GM21423 (cell line): ENCODE measurements at regions not wholly inside any gene's neighbourhood (a gene's known extent, or its start where the extent isn't known, plus 50 kb on each side); places are given as distances from the start of the nearest gene placed in this dataset.
A peak's percentile ranks its signal among the peaks of the same experiment; 100 is the strongest.

ENCODE experiments used
- ATAC-seq: cut with Tn5 transposase; IDR thresholded peaks from one replicate; pipeline ENCODE4 v1.9.1; 2021; ENCODE audit warnings: mild to moderate bottlenecking, moderate library complexity; ENCODE audit not compliant: unreplicated experiment

- no peak for ATAC-seq
These were observed 69.5 kb upstream of the SSX2IP start for GRCh38 chr1:84759756-84760155.

- no peak for ATAC-seq
These were observed 68.8 kb upstream of the SSX2IP start for GRCh38 chr1:84758968-84759491.

GRCh38 chr1:84758476-84758875, 68.2 kb upstream of the SSX2IP start:
- no peak for ATAC-seq

GRCh38 chr1:84757301-84757700, 67.0 kb upstream of the SSX2IP start:
- ATAC-seq: no peak

GRCh38 chr1:84756455-84757082, 66.3 kb upstream of the SSX2IP start:
- ATAC-seq: no peak

- no peak for ATAC-seq
These were observed 65.7 kb upstream of the SSX2IP start for GRCh38 chr1:84756001-84756400.

- no peak for ATAC-seq
These were observed 65.0 kb upstream of the SSX2IP start for GRCh38 chr1:84755216-84755615.

GRCh38 chr1:84754386-84754703, 64.1 kb upstream of the SSX2IP start:
- no peak for ATAC-seq

GRCh38 chr1:84753516-84754385, 63.5 kb upstream of the SSX2IP start:
- peak; percentile 85 for ATAC-seq

GRCh38 chr1:84750110-84750730, 60.0 kb upstream of the SSX2IP start:
- ATAC-seq: no peak

GRCh38 chr1:84749427-84749826, 59.2 kb upstream of the SSX2IP start:
- no peak for ATAC-seq

GRCh38 chr1:84748364-84748763, 58.1 kb upstream of the SSX2IP start:
- ATAC-seq: no peak

GRCh38 chr1:84745857-84746256, 55.6 kb upstream of the SSX2IP start:
- ATAC-seq: no peak

- no peak for ATAC-seq
These were observed 53.6 kb upstream of the SSX2IP start for GRCh38 chr1:84743896-84744295.

- no peak for ATAC-seq
These were observed 52.4 kb upstream of the SSX2IP start for GRCh38 chr1:84742653-84743052.

- ATAC-seq: no peak
These were observed 49.9 kb upstream of the SSX2IP start for GRCh38 chr1:84740050-84740714.
